HG02678 (cell line): ENCODE measurements at regions not wholly inside any gene's neighbourhood (a gene's known extent, or its start where the extent isn't known, plus 50 kb on each side); places are given as distances from the start of the nearest gene placed in this dataset.

Experiments
- ATAC-seq: cut with Tn5 transposase; IDR thresholded peaks from one replicate; pipeline ENCODE4 v1.9.1; 2021; ENCODE audit warnings: mild to moderate bottlenecking, moderate library complexity; ENCODE audit not compliant: unreplicated experiment

DNA sequence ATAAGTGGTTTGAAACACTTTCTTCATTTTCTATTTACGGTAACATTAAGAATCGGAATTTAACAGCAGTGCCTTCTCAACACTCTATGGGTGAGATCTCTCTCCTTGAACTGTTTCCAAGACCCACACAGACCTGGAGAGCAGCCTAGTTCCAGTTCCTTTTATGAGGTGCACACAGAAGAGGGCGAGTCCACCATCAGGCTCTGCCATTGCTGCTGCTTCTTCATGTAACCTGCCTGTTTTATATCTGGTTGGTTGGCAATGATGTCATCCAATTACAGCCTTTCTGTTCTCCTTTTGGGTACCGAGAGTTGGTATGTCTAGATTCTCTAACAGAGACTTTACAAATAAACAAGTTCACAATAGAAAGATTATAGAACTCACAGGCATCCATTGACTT, 225.7 kb downstream of the UTP18 start:
- no peak for ATAC-seq

DNA sequence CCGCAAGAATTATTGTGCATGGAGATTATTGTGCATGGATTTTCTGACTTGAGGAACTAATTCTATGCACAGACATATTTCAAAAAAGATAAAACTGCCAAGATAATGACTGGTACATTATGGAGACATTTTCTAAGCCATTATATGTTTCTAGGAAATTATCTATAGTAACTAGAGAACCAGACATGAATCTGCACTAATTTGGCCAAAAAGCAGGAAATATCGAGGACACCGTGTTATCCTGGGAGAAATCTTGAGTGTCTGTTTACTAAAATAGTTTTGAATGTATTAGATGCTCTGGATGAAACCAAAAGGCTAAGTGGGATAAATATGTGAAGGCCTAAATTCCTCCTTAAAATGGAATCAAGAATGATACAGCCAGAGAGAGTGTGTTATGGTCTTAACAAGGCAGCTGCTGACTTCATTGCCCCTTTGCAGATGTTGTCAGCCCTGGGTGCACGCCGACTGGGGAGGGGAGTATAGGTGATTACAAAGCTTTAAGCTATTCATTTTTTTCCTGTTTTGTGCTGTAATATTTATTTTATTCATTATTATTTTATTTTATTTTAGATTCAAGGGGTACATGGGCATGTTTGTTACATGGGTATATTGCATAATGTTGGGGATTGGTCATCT, 226.7 kb downstream of the UTP18 start:
- no peak for ATAC-seq

DNA sequence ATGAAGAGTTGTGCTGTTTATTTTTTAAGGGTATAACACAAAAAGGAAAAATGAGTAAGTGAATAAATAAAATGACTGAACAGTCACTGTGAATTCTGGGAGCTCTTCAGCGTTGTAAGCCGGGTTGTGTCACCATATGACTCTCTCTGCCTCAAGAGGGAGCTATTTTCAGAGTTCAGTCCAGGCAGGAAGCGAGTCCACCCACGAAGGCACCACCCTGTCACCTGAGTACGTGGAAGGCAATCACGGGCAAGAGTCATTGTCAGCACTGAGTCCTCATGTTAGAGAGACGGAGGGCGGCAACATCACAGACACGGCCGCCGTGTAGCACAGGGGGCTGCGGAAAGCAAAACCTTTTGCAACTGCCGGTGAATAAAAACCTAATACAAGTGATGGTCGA, 227.6 kb downstream of the UTP18 start:
- ATAC-seq: no peak

DNA sequence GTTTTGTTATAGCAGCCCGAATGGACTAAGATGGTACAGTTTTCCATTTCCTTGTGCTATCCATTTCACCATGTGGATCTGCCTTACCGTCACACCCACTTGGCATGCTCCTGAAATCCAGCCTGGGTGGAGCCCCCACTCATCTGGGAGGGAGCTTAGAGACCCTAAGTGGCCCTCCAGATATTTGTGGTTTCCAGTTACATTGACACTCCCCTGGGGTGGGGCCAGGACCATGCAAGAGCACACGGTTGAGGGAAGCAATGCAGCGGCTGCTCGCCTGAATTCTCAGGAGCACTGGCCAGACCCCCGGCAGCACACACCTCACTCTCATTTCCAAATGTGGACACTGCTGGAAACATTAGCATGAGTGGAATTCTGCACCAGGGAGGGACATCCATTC, 231.1 kb downstream of the UTP18 start:
- no peak for ATAC-seq

DNA sequence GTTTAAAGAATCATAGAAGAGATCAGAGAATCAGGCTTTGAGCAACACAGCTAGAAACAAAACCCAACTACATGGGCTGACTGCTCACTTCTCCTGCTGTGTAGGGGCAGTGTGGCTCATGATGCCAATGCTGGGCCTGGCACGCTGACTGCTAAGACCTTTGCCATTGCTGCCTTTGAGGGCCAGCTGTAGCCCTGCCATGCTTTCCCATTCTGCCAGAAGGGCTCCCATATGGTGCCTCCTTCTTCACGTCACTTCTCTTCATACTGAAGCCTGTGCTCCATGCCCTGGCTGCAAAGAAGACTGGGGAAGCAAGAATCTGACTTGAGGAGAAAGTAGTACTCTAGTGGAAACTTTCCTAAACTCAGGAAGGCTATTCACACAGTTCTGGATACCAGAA, 232.9 kb downstream of the UTP18 start:
- no peak for ATAC-seq

DNA sequence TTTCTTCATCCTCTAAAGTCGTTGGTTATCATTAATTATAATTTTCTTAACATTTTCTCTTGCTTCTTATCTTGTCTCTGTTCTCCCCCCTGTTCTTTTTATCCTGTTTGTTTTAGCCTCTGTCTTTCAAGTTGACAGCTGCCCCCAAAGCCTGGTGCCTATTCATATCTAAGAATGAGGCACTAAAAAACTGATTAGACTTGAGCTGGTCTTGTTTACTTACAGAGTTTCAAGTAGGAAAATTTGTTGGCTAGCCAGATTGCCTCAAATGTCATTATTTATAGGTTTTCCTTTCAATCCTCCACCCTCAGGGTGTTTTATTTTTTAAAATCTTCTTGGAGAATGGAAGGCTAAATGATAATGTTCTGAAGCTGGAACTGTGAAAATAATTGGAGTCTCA, 236.0 kb downstream of the UTP18 start:
- ATAC-seq: no peak

DNA sequence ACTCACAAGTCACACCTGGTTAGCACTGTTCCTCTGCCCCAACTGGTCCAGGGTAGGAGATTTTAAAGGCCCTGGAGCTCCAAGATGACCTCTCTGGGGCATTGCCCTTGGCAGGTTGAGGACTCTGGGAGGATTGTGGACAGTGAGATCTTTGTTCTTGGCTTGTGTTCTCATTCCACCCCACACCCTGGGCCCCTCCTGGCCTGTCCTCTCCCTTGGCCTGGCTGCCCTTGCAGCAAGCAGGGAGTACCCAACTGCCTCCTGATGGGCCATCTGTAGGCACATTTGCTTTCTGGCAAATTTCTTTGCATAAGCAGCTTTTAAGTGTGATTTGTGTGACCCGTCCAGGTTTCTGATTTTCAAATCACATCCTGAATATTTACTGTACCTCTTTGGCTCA, 239.6 kb downstream of the UTP18 start:
- no peak for ATAC-seq

DNA sequence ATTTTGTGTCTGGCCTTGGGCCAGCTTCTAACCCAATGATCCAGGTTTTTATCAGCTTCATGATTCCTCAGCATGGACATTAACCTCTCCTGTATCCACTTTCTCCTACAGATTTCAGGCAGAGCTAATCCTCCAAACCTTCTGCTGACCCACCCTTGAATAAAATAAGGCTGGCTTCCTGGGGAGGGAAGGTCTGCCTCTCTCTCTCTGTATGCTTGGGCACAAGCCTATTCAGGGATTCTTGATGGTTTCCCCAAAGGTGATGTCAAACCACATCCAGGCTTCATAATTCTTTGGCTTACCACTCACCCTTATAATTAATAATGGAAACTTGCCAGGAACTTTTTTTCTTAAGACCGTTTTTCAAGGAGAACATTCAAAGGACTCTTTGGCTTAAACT, 240.1 kb downstream of the UTP18 start:
- no peak for ATAC-seq

DNA sequence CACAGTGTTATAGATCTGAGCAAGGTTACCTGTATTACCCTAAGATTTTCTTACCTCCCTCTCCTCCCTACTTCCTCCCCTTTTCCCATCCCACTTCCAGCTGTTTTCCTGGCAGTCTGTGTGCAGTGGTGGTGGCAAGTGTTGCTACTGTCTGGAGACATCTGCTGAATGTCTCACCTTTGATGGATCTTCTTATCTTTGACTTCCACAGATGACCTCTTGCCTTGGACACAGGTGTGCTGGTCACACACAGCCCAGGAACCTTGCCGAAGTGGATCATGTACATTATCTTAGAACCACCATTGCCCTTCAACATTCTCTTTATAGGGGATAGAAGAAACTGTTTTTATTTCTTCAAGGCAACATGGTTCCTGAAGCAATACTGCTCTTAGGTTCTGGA, 245.1 kb downstream of the UTP18 start:
- no peak for ATAC-seq

DNA sequence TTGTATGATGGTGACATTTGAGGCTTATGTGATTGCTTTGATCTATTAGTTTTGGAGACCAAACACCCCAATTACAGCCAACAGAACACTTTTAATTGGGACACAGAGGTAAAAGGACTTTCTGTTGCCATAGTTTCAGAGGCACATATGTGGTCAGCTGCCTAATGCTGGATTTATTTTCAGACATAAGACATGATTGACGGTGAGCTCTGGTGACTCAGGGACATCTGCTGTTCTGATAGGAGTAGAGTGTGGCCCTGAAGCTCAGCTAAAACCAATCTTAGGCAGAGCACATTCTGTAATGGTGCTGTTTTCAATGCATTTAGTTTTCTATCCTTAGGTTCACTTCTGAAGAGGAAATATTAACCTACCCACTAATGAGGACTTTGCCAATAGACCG, 247.1 kb downstream of the UTP18 start:
- ATAC-seq: no peak

DNA sequence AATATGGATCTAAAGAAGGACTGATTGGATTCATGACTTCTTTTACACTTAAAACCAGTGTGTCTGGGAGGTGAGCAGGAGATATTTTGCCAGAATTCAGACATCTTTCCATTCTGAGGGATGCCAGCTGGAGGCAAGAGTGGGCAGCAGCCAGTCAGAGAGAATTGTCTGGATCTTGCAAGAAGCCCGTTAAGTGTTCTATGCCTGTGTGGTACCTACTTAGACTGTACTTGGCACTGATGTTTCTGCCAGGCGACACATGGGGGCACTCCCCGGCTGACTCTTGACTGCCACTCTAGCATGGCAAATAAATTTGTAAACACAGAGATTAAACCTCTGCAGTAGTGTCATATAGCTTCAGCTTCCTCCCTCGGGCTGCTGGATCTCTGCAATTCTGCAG, 247.7 kb downstream of the UTP18 start:
- no peak for ATAC-seq

DNA sequence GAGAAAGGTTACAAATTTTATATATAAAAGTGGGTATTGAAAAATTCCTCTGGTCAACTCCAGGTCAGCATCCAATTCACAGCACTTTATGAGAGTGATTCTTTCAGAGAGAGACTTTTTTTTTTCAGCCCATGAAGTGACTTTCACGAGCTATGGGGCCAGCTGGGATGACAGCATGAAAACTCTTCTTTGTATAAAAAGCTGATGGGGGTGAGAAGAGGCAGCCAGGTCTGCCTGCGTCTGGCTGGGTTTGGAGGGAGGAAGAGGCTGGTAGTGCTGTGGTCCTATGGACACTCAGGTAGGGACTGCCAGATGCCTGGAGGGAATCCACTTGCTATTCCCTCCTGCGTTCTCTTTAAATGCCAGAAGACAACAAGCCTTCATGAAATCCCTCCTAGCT, 250.6 kb downstream of the UTP18 start:
- no peak for ATAC-seq

DNA sequence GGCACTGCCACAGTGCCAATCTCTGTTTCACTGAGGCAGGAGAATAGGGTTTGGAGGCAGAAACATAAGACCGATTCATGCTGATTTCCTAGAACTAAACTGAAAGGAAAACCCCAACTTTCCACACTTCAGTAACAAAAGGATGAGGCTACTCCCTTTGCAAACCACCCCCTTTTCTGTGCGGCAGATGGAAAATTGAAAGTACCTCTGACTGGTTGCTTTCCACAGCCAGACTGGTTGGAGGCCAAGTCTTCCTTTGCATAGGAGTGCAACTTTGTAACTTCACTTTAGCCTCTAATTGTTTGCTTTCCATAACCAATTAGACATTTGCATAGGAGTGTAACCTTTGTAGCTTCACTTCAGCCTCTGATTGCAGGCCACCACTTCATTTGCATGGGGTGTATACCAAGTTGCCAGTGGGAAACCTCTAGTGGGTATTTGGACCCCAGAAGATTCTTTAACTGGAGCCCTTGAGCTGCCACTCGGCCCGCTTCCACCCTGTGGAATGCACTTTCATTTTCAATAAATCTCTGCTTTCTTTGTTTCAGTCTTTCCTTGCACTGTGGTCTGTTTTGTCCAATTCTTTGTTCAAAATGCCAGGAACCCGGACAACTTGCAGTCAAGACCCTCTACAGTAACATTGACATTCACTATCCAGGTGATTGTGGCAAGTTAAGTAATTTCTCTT, 252.0 kb downstream of the UTP18 start:
- ATAC-seq: no peak

DNA sequence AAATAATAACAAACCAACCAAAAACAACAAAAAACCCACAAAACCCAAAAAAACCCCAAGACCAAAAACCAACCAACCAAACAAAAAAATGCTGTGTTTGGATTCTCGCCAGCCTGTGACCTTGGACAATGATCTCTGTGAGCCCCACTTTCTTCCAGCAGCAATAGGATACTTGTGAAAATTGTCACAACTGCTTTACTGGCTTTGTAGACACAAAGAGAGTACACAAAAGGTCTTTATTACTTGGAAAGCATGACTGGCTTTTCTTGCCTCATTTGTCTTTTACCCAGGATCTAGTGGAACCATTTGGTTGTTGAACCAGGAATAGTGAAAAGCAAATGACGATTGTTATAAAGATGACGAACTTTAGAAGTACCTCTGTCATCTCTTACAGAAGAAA, 256.6 kb downstream of the UTP18 start:
- no peak for ATAC-seq

DNA sequence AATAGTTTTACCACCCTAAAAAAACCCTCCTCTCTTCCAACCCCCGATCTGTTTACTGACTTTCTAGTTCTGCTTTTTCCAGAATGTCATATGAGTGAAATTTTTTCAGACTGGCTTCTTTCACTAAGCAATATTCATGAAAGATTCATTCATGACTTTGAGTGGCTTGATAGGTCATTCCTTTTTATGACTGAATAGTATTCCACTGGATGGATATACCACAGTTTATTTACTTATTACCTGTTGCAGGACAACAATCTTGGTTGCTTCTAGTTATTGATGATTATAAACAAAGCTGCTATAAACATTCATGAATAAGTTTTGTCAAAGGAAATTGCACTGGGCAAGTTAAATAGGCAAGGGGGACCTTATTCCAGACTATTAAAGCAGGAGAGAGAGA, 264.2 kb downstream of the UTP18 start:
- ATAC-seq: no peak

DNA sequence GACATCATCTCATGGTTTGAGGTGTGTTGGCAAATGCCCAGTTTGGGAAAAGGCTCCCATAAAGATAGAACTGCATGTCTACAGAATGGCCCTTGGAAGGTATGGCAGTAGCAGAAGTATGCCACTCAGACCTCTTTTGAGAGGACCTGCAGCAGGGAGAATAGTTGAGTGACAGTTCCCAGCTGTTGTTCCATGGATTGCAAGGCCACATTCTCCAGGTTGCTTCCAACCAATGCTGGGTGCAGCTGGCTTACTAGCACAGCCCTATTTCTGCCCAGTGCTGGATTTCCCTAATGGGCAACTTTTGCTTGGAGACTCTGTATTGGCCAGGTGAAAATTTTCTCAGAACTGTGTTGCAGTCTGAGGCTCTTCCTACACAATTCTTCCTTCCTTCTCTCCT, 266.2 kb downstream of the UTP18 start:
- no peak for ATAC-seq

DNA sequence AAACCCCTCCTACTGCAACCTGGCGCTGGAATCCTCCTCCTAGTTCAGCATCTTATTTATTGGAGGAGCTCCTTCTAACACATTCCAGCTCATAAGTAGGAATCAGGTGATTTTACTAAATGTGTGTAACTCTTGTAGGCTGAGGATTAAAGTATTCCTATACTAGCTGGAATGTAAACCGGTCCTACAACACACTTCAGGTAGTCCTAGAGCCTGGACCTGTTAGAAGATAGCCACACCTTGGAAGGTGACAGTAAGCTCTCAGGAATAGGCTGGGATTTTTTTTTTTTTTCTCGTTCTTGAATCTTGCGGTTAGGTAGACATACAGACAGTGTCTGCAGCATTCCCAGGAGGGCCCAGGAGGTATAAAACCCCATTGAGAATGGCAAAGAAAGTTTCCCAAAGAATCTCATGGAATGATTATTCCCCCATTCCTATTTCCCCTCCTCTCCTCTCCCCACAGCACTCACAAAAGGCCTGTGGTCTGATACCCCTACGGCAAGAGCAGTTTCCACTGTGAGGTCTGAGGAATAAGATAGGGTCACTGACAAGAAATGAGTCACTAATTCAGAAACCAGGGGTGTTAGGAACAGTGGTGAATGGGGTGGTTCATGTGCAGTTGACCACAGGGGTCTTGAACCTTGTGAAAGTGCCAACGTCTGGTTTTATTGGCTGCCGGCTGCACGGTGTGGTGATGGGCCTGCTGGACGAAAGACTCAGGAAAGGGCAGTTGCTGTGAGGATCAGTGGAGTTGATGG, 267.1 kb downstream of the UTP18 start:
- ATAC-seq: no peak

DNA sequence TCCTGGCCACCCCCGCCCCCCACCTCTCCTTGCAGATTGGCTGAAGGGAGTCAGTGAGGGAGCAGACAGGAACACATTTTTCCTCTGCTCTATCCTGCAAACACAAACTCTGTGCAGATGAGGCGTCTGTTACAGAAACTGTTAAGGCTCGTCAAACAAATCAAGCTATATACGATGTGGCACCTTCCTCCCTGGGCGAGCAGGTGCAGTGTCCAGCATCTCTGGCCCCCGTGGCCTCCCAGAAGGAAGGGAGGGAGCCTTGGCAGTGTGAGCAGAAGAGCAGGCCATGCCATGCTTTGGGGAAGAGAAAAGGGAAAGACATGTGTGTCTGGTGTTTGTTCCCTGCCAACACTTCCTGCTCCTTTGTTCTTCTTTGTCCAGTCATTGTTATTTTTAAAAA, 267.8 kb downstream of the UTP18 start:
- ATAC-seq: no peak

DNA sequence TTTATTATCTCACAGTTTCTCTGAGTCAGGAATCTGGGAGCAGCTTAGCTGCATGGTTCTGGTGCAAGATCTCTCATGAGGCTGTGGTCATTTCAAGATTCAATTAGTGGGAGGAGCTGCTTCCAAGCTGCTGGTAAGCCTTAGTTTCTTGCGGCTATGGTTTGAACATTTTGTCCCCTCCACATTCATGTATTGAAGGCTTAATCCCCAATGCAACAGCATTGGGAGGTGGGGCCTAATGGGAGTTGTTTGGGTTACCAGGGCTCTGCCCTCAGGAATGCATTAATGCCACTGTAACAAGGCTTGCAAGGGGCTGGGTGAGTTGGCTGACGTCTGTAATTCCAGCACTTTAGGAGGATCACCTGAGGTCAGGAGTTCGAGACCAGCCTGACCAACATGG, 272.9 kb downstream of the UTP18 start:
- ATAC-seq: no peak

DNA sequence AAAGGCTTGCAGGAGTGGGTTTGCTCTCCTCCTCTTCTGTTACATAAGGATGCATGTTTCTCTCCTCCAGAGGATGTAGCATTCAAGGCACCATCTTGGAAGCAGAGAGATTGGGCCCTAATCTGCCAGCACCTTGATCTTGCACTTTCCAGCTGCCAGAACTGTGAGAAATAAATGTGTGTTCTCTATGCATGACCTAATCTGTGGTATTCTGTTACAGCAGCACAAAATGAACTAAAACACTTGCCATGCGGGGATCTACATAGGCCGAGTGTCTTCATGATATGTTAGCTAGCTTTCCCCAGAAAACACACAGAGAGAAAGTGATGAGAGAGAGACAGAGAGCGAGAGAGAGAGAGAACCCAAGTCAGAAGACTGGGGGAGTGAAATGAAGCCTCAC, 273.5 kb downstream of the UTP18 start:
- no peak for ATAC-seq

DNA sequence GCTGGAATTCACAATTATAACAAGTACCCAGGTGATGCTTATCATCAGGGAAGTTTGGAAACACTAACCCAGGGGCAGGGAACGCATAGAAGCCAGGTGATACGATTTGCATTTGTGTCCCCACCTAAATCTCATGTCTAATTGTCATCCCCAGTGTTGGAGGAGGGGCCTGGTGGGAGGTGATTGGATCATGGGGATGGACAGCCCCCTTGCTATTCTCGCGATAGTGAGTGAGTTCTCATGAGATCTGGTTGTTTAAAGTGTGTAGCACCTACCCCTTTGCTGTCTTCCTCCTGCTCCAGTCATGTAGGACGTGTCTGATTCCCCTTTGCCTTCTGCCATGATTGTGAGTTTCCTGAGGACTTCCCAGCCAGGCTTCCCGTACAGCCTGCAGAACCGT, 276.3 kb downstream of the UTP18 start:
- ATAC-seq: no peak

DNA sequence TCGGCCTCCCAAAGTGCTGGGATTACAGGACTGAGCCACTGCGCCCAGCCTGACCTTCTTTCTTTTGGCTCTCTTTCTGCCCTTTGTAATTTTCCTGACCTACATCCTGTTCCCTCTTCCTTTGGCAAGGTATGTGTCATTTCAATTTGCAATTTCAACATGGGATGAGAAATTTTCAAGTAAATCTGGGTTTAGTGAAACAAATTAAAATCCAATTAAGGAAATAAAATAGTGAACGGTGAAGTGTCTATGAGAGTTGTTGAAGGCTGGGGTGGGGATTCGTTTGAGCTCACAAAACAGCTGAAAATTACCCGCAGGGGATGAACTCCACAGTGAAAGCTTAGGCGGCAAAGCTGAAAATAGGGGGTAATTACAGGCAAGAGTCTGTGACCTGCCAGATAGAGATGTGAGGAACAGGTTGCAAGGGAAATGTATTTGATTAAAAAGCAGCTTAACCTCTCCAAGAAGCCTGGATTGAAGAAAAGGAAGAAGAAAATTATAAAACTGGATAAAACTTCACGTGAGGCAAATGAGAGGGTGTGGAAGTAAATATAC, 277.7 kb downstream of the UTP18 start:
- no peak for ATAC-seq
